Occipital lobe (tissue), 1 donor: ENCODE measurements at regions not wholly inside any gene's neighbourhood (a gene's known extent, or its start where the extent isn't known, plus 50 kb on each side); places are given as distances from the start of the nearest gene placed in this dataset.

ENCODE experiments used
- DNase-seq: peaks from one replicate; lab custom pipeline; 2025; lab: John Stamatoyannopoulos, UW

GRCh38 chr5:68352166-68352565 is 136.6 kb downstream of the PIK3R1 start:
- DNase-seq: no peak

GRCh38 chr5:68353605-68354004 is 138.0 kb downstream of the PIK3R1 start:
- DNase-seq: no peak

GRCh38 chr5:68354315-68354714 is 138.8 kb downstream of the PIK3R1 start:
- no peak for DNase-seq

- no peak for DNase-seq
Measured at GRCh38 chr5:68356216-68356615, 140.7 kb downstream of the PIK3R1 start.

- DNase-seq: no peak
Measured at GRCh38 chr5:68356623-68357022, 141.1 kb downstream of the PIK3R1 start.

GRCh38 chr5:68359699-68360098 is 144.1 kb downstream of the PIK3R1 start:
- DNase-seq: no peak

- DNase-seq: no peak
Measured at GRCh38 chr5:68362331-68362730, 146.8 kb downstream of the PIK3R1 start.

GRCh38 chr5:68365889-68366288 is 150.3 kb downstream of the PIK3R1 start:
- no peak for DNase-seq

GRCh38 chr5:68367287-68367686 is 151.7 kb downstream of the PIK3R1 start:
- DNase-seq: no peak

GRCh38 chr5:68367717-68368116 is 152.2 kb downstream of the PIK3R1 start:
- no peak for DNase-seq

- DNase-seq: no peak
Measured at GRCh38 chr5:68368311-68369022, 152.9 kb downstream of the PIK3R1 start.

- no peak for DNase-seq
Measured at GRCh38 chr5:68369023-68369359, 153.4 kb downstream of the PIK3R1 start.

GRCh38 chr5:68369457-68370125 is 154.0 kb downstream of the PIK3R1 start:
- DNase-seq: no peak

GRCh38 chr5:68370196-68370595 is 154.6 kb downstream of the PIK3R1 start:
- DNase-seq: no peak

GRCh38 chr5:68371607-68372006 is 156.1 kb downstream of the PIK3R1 start:
- no peak for DNase-seq

- DNase-seq: no peak
Measured at GRCh38 chr5:68372161-68372560, 156.6 kb downstream of the PIK3R1 start.

GRCh38 chr5:68373050-68373449 is 157.5 kb downstream of the PIK3R1 start:
- DNase-seq: no peak

GRCh38 chr5:68374796-68375518 is 159.4 kb downstream of the PIK3R1 start:
- DNase-seq: no peak

GRCh38 chr5:68375540-68375939 is 160.0 kb downstream of the PIK3R1 start:
- no peak for DNase-seq

- no peak for DNase-seq
Measured at GRCh38 chr5:68376935-68377334, 161.4 kb downstream of the PIK3R1 start.

GRCh38 chr5:68377733-68378132 is 162.2 kb downstream of the PIK3R1 start:
- DNase-seq: no peak

- no peak for DNase-seq
Measured at GRCh38 chr5:68378204-68378820, 162.8 kb downstream of the PIK3R1 start.
